ENCODE measurements at regions not wholly inside any gene's neighbourhood (a gene's known extent, or its start where the extent isn't known, plus 50 kb on each side); places are given as distances from the start of the nearest gene placed in this dataset.

GRCh38 chr1:93734999-93735398 lies 53.4 kb upstream of the BCAR3 start:
- TF ChIP-seq POLR2A (IDR thresholded peaks at IDR 0.05), result no peak
- TF ChIP-seq, protein P1, sequence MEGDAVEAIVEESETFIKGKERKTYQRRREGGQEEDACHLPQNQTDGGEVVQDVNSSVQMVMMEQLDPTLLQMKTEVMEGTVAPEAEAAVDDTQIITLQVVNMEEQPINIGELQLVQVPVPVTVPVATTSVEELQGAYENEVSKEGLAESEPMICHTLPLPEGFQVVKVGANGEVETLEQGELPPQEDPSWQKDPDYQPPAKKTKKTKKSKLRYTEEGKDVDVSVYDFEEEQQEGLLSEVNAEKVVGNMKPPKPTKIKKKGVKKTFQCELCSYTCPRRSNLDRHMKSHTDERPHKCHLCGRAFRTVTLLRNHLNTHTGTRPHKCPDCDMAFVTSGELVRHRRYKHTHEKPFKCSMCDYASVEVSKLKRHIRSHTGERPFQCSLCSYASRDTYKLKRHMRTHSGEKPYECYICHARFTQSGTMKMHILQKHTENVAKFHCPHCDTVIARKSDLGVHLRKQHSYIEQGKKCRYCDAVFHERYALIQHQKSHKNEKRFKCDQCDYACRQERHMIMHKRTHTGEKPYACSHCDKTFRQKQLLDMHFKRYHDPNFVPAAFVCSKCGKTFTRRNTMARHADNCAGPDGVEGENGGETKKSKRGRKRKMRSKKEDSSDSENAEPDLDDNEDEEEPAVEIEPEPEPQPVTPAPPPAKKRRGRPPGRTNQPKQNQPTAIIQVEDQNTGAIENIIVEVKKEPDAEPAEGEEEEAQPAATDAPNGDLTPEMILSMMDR (IDR thresholded peaks at IDR 0.05), result no peak

Measured in body of pancreas (tissue), 4 donors.